GM12892 (cell line): ENCODE measurements at regions not wholly inside any gene's neighbourhood (a gene's known extent, or its start where the extent isn't known, plus 50 kb on each side); places are given as distances from the start of the nearest gene placed in this dataset.

ENCODE experiments used
- POLR2A ChIP-seq: IDR thresholded peaks from 2 replicates; pipeline ENCODE4 v1.6.1; 2011; ENCODE audit warnings: low read depth, low read length, control low read depth
- TAF1 ChIP-seq: IDR thresholded peaks from 2 replicates; pipeline ENCODE4 v1.6.1; 2011; ENCODE audit warnings: low read depth, mild to moderate bottlenecking, control low read depth, low read length, borderline replicate concordance

- no peak for TF ChIP-seq TAF1
- TF ChIP-seq POLR2A = no peak
Observed at GRCh38 chr13:50306156-50306555, 290.9 kb downstream of the KCNRG start.
